ENCODE measurements at regions not wholly inside any gene's neighbourhood (a gene's known extent, or its start where the extent isn't known, plus 50 kb on each side); places are given as distances from the start of the nearest gene placed in this dataset.

GRCh38 chr11:134742956-134743819 is 331.1 kb upstream of the B3GAT1 start:
- no peak overlapping the region for H3K4me2 ChIP-seq (ENCODE audit: insufficient read depth in 1 of 2, low read depth in 2 of 2, low read length in 2 of 2)
- no peak overlapping the region for H3K4me3 ChIP-seq (ENCODE audit: extremely low read depth in 1 of 4, insufficient read depth in 2 of 4, low read depth in 3 of 4, low read length in 4 of 4)
- H4K8ac ChIP-seq (ENCODE audit: extremely low read depth, insufficient read depth, low read length) = no peak overlapping the region
- no peaks in the 10 kb centered on the region for H3K36me3 ChIP-seq (ENCODE audit: control insufficient read depth in 2 of 4, insufficient read depth in 4 of 4, low read length in 3 of 4)
- peaks cover 0 to 3% (median 0%) of the 10 kb centered on the region in 4 experiments; a peak in 1 of 7 replicates for H3K27me3 ChIP-seq (replicated peaks in 1 of 4; ENCODE audit: control insufficient read depth in 3 of 4, extremely low read depth in 1 of 4, insufficient read depth in 3 of 4, low read length in 3 of 4)
- H2BK5ac ChIP-seq (ENCODE audit: low read depth, low read length) = no peak overlapping the region
- no peak overlapping the region for H3K23ac ChIP-seq (ENCODE audit: insufficient read length)
- no peak overlapping the region for H2BK20ac ChIP-seq (ENCODE audit: low read length)
- H3K4ac ChIP-seq (replicated peaks; ENCODE audit: insufficient read length, low read depth, low read length) = no peak overlapping the region
- H4K5ac ChIP-seq (ENCODE audit: insufficient read length, low read depth, low read length) = no peak overlapping the region
- H3K27ac ChIP-seq (ENCODE audit: low read depth, low read length) = no peak overlapping the region
- no peak overlapping the region for H3K56ac ChIP-seq (replicated peaks; ENCODE audit: insufficient read length, low read depth, low read length)
- H4K20me1 ChIP-seq (replicated peaks in 1 of 2; ENCODE audit: control insufficient read depth in 1 of 2, insufficient read depth in 2 of 2, low read length in 2 of 2) = peaks cover 0 to 8% of the 10 kb centered on the region in 2 experiments
- FAIRE-seq (no peak), DNase-seq (ENCODE audit: low read depth in 1 of 2, low spot score in 2 of 2) (no peak)
- no peak overlapping the region for H2AFZ ChIP-seq (ENCODE audit: low read length)
- H4K91ac ChIP-seq (replicated peaks; ENCODE audit: insufficient read length, low read length) = peak overlapping the region; percentile 20
- no peak overlapping the region for H3K18ac ChIP-seq (ENCODE audit: extremely low read depth, low read length)
- H3K9me3 ChIP-seq (ENCODE audit: insufficient read depth in 2 of 2, low read depth in 1 of 2, low read length in 1 of 2) = peaks cover 8 to 10% of the 10 kb centered on the region in 2 experiments
- ChIA-PET CTCF (ENCODE audit: partially characterized antibody) (interaction anchor here (0.6 to 3.2 kb wide), 6 partner anchors 13 to 125 kb away, joined by 3 to 9 read pairs (median 4); no protein-coding TSS in a partner anchor), POLR2A (ENCODE audit: partially characterized antibody) (no interaction called here)
- H3K14ac ChIP-seq (ENCODE audit: insufficient read length) = no peak overlapping the region
- WGBS, 2 experiments (ENCODE audit: extremely low coverage in 1 of 2, insufficient coverage in 1 of 2, insufficient read length in 1 of 2, insufficient replicate concordance in 2 of 2, low coverage in 1 of 2, low lambda C conversion rate in 2 of 2, missing lambda C conversion rate in 1 of 2) = 79% methylated on average over 12 of the region's 12 CpGs; no CpG with 5 or more reads in 1 of the 2 experiments
- H3K79me2 ChIP-seq (ENCODE audit: control insufficient read depth in 1 of 2, insufficient read depth in 2 of 2, low read length in 2 of 2) = no peaks in the 10 kb centered on the region
- H2BK12ac ChIP-seq (ENCODE audit: low read depth, low read length) = no peak overlapping the region
- no peak overlapping the region for H2BK120ac ChIP-seq (replicated peaks; ENCODE audit: low read depth, low read length)
- H3K23me2 ChIP-seq (ENCODE audit: low read depth, low read length) = peaks cover 21% of the 10 kb centered on the region
- H2BK15ac ChIP-seq (ENCODE audit: low read length) = no peak overlapping the region
- no peak overlapping the region for H2AK5ac ChIP-seq (ENCODE audit: low read depth, low read length)
- H3K9ac ChIP-seq (replicated peaks in 1 of 4; ENCODE audit: extremely low read depth in 1 of 4, low read depth in 3 of 4, low read length in 3 of 4) = no peak overlapping the region
- H3K79me1 ChIP-seq (ENCODE audit: low read depth, low read length) = 0 out of 2 replicates have a peak, but pooled peaks cover 3% of the 10 kb centered on the region
- H3K4me1 ChIP-seq (replicated peaks in 1 of 4; ENCODE audit: control insufficient read depth in 3 of 4, insufficient read depth in 4 of 4, low read length in 3 of 4) = peaks cover 0 to 3% (median under 1%) of the 10 kb centered on the region in 4 experiments; a peak in 2 of 7 replicates
- TF ChIP-seq EZH2 (IDR thresholded peaks at IDR 0.05; ENCODE audit: low read depth, low read length, severe bottlenecking) (no peak), TCF12 (IDR thresholded peaks at IDR 0.05; ENCODE audit: low read depth, low read length) (no peak), POLR2AphosphoS5 (IDR thresholded peaks at IDR 0.05; ENCODE audit: low read depth, low read length) (no peak), TAF7 (optimal IDR thresholded peaks at IDR 0.05; ENCODE audit: borderline replicate concordance, low read depth, low read length) (no peak), KDM5A (IDR thresholded peaks at IDR 0.05; ENCODE audit: low read length) (no peak), CBX8 (IDR thresholded peaks at IDR 0.05; ENCODE audit: borderline replicate concordance, low read depth, low read length) (no peak), CTBP2 (IDR thresholded peaks at IDR 0.05; ENCODE audit: borderline replicate concordance, insufficient read depth, insufficient read length, low read length) (no peak), HDAC2 (IDR thresholded peaks at IDR 0.05; ENCODE audit: borderline replicate concordance in 1 of 2, low read depth in 2 of 2, low read length in 2 of 2) (no peak), BRCA1 (IDR thresholded peaks at IDR 0.05; ENCODE audit: low read depth, low read length) (no peak), SRF (IDR thresholded peaks at IDR 0.05; ENCODE audit: low read depth, low read length) (no peak), GTF2F1 (IDR thresholded peaks at IDR 0.05; ENCODE audit: borderline replicate concordance, low read depth, low read length) (no peak)
